ENCODE measurements at regions not wholly inside any gene's neighbourhood (a gene's known extent, or its start where the extent isn't known, plus 50 kb on each side); places are given as distances from the start of the nearest gene placed in this dataset.

- DNase-seq (ENCODE audit: extremely low spot score, unreplicated experiment), result no peak
- H3K36me3 Mint-ChIP-seq, result no peaks in the 10 kb centered on the region
- no peaks in the 10 kb centered on the region for H3K9me3 Mint-ChIP-seq
- H3K27ac Mint-ChIP-seq, result no peak overlapping the region
- no peaks in the 10 kb centered on the region for H3K27me3 Mint-ChIP-seq
- H3K4me3 Mint-ChIP-seq, result no peak overlapping the region
- no peaks in the 10 kb centered on the region for H3K4me1 Mint-ChIP-seq (ENCODE audit: unreplicated experiment)
- TF ChIP-seq CTCF (conservative IDR thresholded peaks at IDR 0.05), result no peak
These were observed 286.6 kb upstream of the MAD2L1 start for GRCh38 chr4:120353235-120353634.

GRCh38 chr4:120352739-120353138, 286.1 kb upstream of the MAD2L1 start:
- no peaks in the 10 kb centered on the region for H3K9me3 Mint-ChIP-seq
- H3K27me3 Mint-ChIP-seq, result no peaks in the 10 kb centered on the region
- DNase-seq (ENCODE audit: extremely low spot score, unreplicated experiment), result no peak
- H3K27ac Mint-ChIP-seq, result no peak overlapping the region
- H3K4me1 Mint-ChIP-seq (ENCODE audit: unreplicated experiment), result no peaks in the 10 kb centered on the region
- H3K4me3 Mint-ChIP-seq, result no peak overlapping the region
- H3K36me3 Mint-ChIP-seq, result no peaks in the 10 kb centered on the region
- no peak for TF ChIP-seq CTCF (conservative IDR thresholded peaks at IDR 0.05)

GRCh38 chr4:120348948-120349347, 282.3 kb upstream of the MAD2L1 start:
- Mint-ChIP-seq H3K36me3 (no peaks in the 10 kb centered on the region), H3K27me3 (peaks cover 2% of the 10 kb centered on the region), H3K4me3 (no peak overlapping the region), H3K4me1 (ENCODE audit: unreplicated experiment) (no peaks in the 10 kb centered on the region), H3K27ac (no peak overlapping the region), H3K9me3 (no peaks in the 10 kb centered on the region)
- no peak for DNase-seq (ENCODE audit: extremely low spot score, unreplicated experiment)
- TF ChIP-seq CTCF (conservative IDR thresholded peaks at IDR 0.05), result no peak

GRCh38 chr4:120348521-120348920, 281.9 kb upstream of the MAD2L1 start:
- H3K27me3 Mint-ChIP-seq, result peaks cover 6% of the 10 kb centered on the region
- no peak for TF ChIP-seq CTCF (conservative IDR thresholded peaks at IDR 0.05)
- no peak overlapping the region for H3K4me3 Mint-ChIP-seq
- H3K4me1 Mint-ChIP-seq (ENCODE audit: unreplicated experiment), result no peaks in the 10 kb centered on the region
- DNase-seq (ENCODE audit: extremely low spot score, unreplicated experiment), result no peak
- no peaks in the 10 kb centered on the region for H3K9me3 Mint-ChIP-seq
- H3K27ac Mint-ChIP-seq, result no peak overlapping the region
- no peaks in the 10 kb centered on the region for H3K36me3 Mint-ChIP-seq

GRCh38 chr4:120331486-120332370, 265.1 kb upstream of the MAD2L1 start:
- no peaks in the 10 kb centered on the region for H3K4me1 Mint-ChIP-seq (ENCODE audit: unreplicated experiment)
- H3K27me3 Mint-ChIP-seq, result no peaks in the 10 kb centered on the region
- no peak overlapping the region for H3K4me3 Mint-ChIP-seq
- no peak for TF ChIP-seq CTCF (conservative IDR thresholded peaks at IDR 0.05)
- no peak overlapping the region for H3K27ac Mint-ChIP-seq
- H3K9me3 Mint-ChIP-seq, result peaks cover 5% of the 10 kb centered on the region
- no peaks in the 10 kb centered on the region for H3K36me3 Mint-ChIP-seq
- DNase-seq (ENCODE audit: extremely low spot score, unreplicated experiment), result no peak
